Liver (tissue), 7 donors: ENCODE measurements at regions not wholly inside any gene's neighbourhood (a gene's known extent, or its start where the extent isn't known, plus 50 kb on each side); places are given as distances from the start of the nearest gene placed in this dataset.

Experiments used
- DNase-seq: peaks from one replicate; pipeline ENCODE4 v3.0.0-alpha.2; 2017; ENCODE audit warnings: low spot score
- H3K27ac ChIP-seq, 2 donors: one replicate each; pipeline ENCODE4 v1.7.0; 2013; ENCODE audit warnings: inconsistent platforms in 2 of 2, low read length in 2 of 2, control low read depth in 1 of 2, low read depth in 1 of 2, mild to moderate bottlenecking in 1 of 2
- H3K27me3 ChIP-seq, 4 donors: one replicate each; pipeline versions ENCODE4 v1.6.1 to v1.7.0; 2013; ENCODE audit warnings: low read length in 3 of 4, inconsistent platforms in 1 of 4, mild to moderate bottlenecking in 1 of 4, moderate library complexity in 1 of 4; ENCODE audit not compliant: control insufficient read depth in 4 of 4, insufficient read depth in 4 of 4
- H3K36me3 ChIP-seq, 4 donors: one replicate each; pipeline versions ENCODE4 v1.6.1 to v1.7.0; 2013; ENCODE audit warnings: low read length in 3 of 4, mild to moderate bottlenecking in 3 of 4, low read depth in 1 of 4, moderate library complexity in 1 of 4; ENCODE audit not compliant: control insufficient read depth in 4 of 4, insufficient read depth in 3 of 4
- H3K4me1 ChIP-seq, 4 donors: one replicate each; pipeline versions ENCODE4 v1.6.1 to v1.7.0; 2013; ENCODE audit warnings: low read length in 3 of 4, mild to moderate bottlenecking in 3 of 4, moderate library complexity in 1 of 4; ENCODE audit not compliant: control insufficient read depth in 4 of 4, insufficient read depth in 4 of 4
- H3K4me3 ChIP-seq, 3 donors: one replicate each; pipeline versions ENCODE4 v1.6.1 to v1.7.0; 2013; ENCODE audit warnings: low read length in 3 of 3, control low read depth in 1 of 3, low read depth in 1 of 3, mild to moderate bottlenecking in 1 of 3
- H3K9ac ChIP-seq, 2 donors: one replicate each; pipeline ENCODE4 v1.7.0; 2013; ENCODE audit warnings: low read length in 2 of 2, mild to moderate bottlenecking in 2 of 2, moderate library complexity in 2 of 2, control low read depth in 1 of 2, low read depth in 1 of 2
- H3K9me3 ChIP-seq, 4 donors: one replicate each; pipeline versions ENCODE4 v1.6.1 to v1.7.0; 2013; ENCODE audit warnings: low read length in 3 of 4; ENCODE audit not compliant: control insufficient read depth in 4 of 4
- ATF3 ChIP-seq: IDR thresholded peaks from 2 replicates; pipeline ENCODE4 v1.6.1; 2016; ENCODE audit warnings: antibody characterized with exemption
- EGR1 ChIP-seq, 2 donors: IDR thresholded peaks; 2 replicates each; pipeline ENCODE4 v1.6.1; 2016 to 2018; ENCODE audit warnings: antibody characterized with exemption in 2 of 2, low read depth in 2 of 2
- FOXA1 ChIP-seq: IDR thresholded peaks from 2 replicates; pipeline ENCODE4 v1.6.1; 2016; ENCODE audit warnings: antibody characterized with exemption
- FOXA2 ChIP-seq: IDR thresholded peaks from 2 replicates; pipeline ENCODE4 v1.6.1; 2016; ENCODE audit warnings: antibody characterized with exemption
- GABPA ChIP-seq, 2 donors: IDR thresholded peaks in 1 of 2; conservative IDR thresholded peaks in 1 of 2; 2 replicates each; pipeline ENCODE4 v1.6.1; 2016; ENCODE audit warnings: antibody characterized with exemption in 2 of 2, mild to moderate bottlenecking in 1 of 2, moderate library complexity in 1 of 2
- HNF4A ChIP-seq, 2 donors: conservative IDR thresholded peaks; 2 replicates each; pipeline ENCODE4 v1.6.1; 2016; ENCODE audit warnings: antibody characterized with exemption in 2 of 2, mild to moderate bottlenecking in 2 of 2
- HNF4G ChIP-seq: IDR thresholded peaks from 2 replicates; pipeline ENCODE4 v1.6.1; 2016; ENCODE audit warnings: antibody characterized with exemption
- JUND ChIP-seq, 2 donors: IDR thresholded peaks; 2 replicates each; pipeline ENCODE4 v1.6.1; 2016; ENCODE audit warnings: antibody characterized with exemption in 2 of 2
- MAX ChIP-seq: IDR thresholded peaks from 2 replicates; pipeline ENCODE4 v1.6.1; 2016; ENCODE audit warnings: antibody characterized with exemption
- NR2F2 ChIP-seq: IDR thresholded peaks from 2 replicates; pipeline ENCODE4 v1.6.1; 2016; ENCODE audit warnings: antibody characterized with exemption
- RAD21 ChIP-seq, 2 donors: IDR thresholded peaks; 2 replicates each; pipeline ENCODE4 v1.6.1; 2016; ENCODE audit warnings: antibody characterized with exemption in 2 of 2, mild to moderate bottlenecking in 2 of 2
- RXRA ChIP-seq, 2 donors: IDR thresholded peaks; 2 replicates each; pipeline ENCODE4 v1.6.1; 2017 to 2018; ENCODE audit warnings: antibody characterized with exemption in 2 of 2, mild to moderate bottlenecking in 1 of 2
- SP1 ChIP-seq: IDR thresholded peaks from 2 replicates; pipeline ENCODE4 v1.6.1; 2018; ENCODE audit warnings: antibody characterized with exemption, mild to moderate bottlenecking
- TAF1 ChIP-seq: conservative IDR thresholded peaks from 2 replicates; pipeline ENCODE4 v1.6.1; 2016; ENCODE audit warnings: antibody characterized with exemption, mild to moderate bottlenecking
- YY1 ChIP-seq: IDR thresholded peaks from 2 replicates; pipeline ENCODE4 v1.6.1; 2016; ENCODE audit warnings: antibody characterized with exemption, mild to moderate bottlenecking
- WGBS: extraction: QIAGEN DNeasy Blood & Tissue Kit; methylation state at CpG from one replicate; pipeline ENCODE4 v1.1.7; 2013; 5-methylcytosine and 5-hydroxymethylcytosine counted together
- TF ChIP-seq, protein P1 (sequence below): IDR thresholded peaks from 2 replicates; pipeline ENCODE4 v1.6.1; 2016; ENCODE audit warnings: antibody characterized with exemption
- donor health status: healthy.
- donor health status: healthy.
- donor health status: healthy.
- donor health status: healthy.

DNA sequence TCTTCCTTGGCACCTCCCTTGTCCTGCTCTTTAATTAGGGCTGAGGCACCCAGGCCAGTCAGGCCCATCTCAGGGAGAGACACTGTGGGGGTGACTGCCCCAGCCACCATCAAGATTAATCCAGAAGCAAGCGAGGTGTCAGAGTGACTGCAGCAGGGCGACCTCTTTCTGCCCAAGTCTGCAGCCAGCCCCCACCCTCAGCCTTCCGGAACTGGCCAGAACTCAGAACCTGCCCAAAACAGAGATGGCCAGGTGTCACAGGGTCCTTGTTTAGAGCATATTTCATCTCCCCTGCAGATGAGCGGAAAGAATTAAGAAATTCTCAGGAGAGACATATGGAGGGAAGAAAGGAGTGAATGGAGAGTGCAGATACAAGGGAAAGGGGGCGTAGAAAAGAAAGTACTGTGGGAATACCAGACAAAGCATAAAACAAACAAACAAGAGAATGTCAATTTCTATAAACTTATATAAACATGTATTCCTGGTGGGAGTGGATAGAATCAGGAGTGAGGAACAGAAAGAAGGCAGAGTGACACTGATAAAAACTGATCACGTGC, 188.8 kb upstream of the NRP1 start:
- H3K9ac ChIP-seq = no peak overlapping the region
- no peaks in the 10 kb centered on the region for H3K4me1 ChIP-seq
- no peak overlapping the region for H3K27ac ChIP-seq
- no peak for DNase-seq
- H3K4me3 ChIP-seq = no peak overlapping the region
- TF ChIP-seq NR2F2 (no peak), MAX (no peak), FOXA2 (no peak), TAF1 (no peak), HNF4A (conservative IDR thresholded peaks at IDR 0.05) (no peak), SP1 (no peak), HNF4G (no peak), JUND (IDR thresholded peaks at IDR 0.05) (no peak), YY1 (no peak), GABPA (IDR thresholded peaks at IDR 0.05 in 1 of 2, conservative IDR thresholded peaks at IDR 0.05 in 1 of 2) (no peak), EGR1 (IDR thresholded peaks at IDR 0.05; ENCODE audit: low read depth in 2 of 2) (no peak), FOXA1 (no peak)
- H3K27me3 ChIP-seq = no peaks in the 10 kb centered on the region
- H3K36me3 ChIP-seq = no peaks in the 10 kb centered on the region
- no peaks in the 10 kb centered on the region for H3K9me3 ChIP-seq
- 95% methylated on average over 6 of the region's 6 CpGs for WGBS

- Histone ChIP-seq H3K27me3 (no peaks in the 10 kb centered on the region), H3K4me1 (no peaks in the 10 kb centered on the region), H3K27ac (no peak overlapping the region), H3K9me3 (no peaks in the 10 kb centered on the region), H3K36me3 (no peaks in the 10 kb centered on the region), H3K9ac (no peak overlapping the region), H3K4me3 (no peak overlapping the region)
- TF ChIP-seq FOXA1 (no peak), RAD21 (IDR thresholded peaks at IDR 0.05) (no peak), RXRA (IDR thresholded peaks at IDR 0.05) (no peak), YY1 (no peak), JUND (IDR thresholded peaks at IDR 0.05) (no peak), TAF1 (no peak), FOXA2 (no peak)
- WGBS = 96% methylated on average over 3 of the region's 3 CpGs
- DNase-seq = no peak
These were observed 187.4 kb upstream of the NRP1 start for GRCh38 chr10:33521904-33522303.

GRCh38 chr10:33521062-33521461, 186.6 kb upstream of the NRP1 start:
- DNase-seq = no peak
- Histone ChIP-seq H3K4me1 (no peaks in the 10 kb centered on the region), H3K27me3 (no peaks in the 10 kb centered on the region), H3K36me3 (no peaks in the 10 kb centered on the region), H3K4me3 (no peak overlapping the region), H3K9me3 (no peaks in the 10 kb centered on the region), H3K27ac (no peak overlapping the region), H3K9ac (no peak overlapping the region)
- 71% methylated on average over 4 of the region's 4 CpGs for WGBS
- TF ChIP-seq FOXA1 = no peak
- TF ChIP-seq ATF3 = no peak
- TF ChIP-seq EGR1 (IDR thresholded peaks at IDR 0.05; ENCODE audit: low read depth in 2 of 2) = no peak
- no peak for TF ChIP-seq RAD21 (IDR thresholded peaks at IDR 0.05)
- no peak for TF ChIP-seq FOXA2
- TF ChIP-seq HNF4G = no peak
- no peak for TF ChIP-seq RXRA (IDR thresholded peaks at IDR 0.05)
- TF ChIP-seq, protein P1, sequence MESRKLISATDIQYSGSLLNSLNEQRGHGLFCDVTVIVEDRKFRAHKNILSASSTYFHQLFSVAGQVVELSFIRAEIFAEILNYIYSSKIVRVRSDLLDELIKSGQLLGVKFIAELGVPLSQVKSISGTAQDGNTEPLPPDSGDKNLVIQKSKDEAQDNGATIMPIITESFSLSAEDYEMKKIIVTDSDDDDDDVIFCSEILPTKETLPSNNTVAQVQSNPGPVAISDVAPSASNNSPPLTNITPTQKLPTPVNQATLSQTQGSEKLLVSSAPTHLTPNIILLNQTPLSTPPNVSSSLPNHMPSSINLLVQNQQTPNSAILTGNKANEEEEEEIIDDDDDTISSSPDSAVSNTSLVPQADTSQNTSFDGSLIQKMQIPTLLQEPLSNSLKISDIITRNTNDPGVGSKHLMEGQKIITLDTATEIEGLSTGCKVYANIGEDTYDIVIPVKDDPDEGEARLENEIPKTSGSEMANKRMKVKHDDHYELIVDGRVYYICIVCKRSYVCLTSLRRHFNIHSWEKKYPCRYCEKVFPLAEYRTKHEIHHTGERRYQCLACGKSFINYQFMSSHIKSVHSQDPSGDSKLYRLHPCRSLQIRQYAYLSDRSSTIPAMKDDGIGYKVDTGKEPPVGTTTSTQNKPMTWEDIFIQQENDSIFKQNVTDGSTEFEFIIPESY = no peak
- no peak for TF ChIP-seq SP1
